Hypothalamus (tissue), 51 donors: ENCODE measurements at regions not wholly inside any gene's neighbourhood (a gene's known extent, or its start where the extent isn't known, plus 50 kb on each side); places are given as distances from the start of the nearest gene placed in this dataset.
A peak's percentile ranks its signal among the peaks of the same experiment; 100 is the strongest.

Experiments
- DNase-seq, 51 donors: peaks; one replicate each; lab custom pipeline; 2025; lab: John Stamatoyannopoulos, UW

DNA sequence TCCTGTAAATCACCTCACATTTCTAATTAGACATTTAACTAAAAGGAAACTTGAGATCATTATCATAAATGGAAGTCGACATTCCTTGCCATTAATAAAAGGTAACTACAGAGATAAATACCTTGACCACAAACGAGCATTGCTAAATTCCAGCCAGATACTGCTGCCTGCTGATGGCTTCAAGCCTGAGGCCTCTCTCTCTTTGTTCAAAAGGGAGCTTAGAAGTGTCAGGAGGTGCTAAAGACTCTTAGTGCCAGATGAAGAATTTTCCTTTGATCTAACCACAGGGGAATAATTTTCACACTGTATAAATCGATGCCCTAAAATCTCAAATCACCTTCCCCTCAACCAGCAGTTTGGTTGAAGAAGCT, 248.2 kb upstream of the PMEPA1 start:
- no peak for DNase-seq

DNA sequence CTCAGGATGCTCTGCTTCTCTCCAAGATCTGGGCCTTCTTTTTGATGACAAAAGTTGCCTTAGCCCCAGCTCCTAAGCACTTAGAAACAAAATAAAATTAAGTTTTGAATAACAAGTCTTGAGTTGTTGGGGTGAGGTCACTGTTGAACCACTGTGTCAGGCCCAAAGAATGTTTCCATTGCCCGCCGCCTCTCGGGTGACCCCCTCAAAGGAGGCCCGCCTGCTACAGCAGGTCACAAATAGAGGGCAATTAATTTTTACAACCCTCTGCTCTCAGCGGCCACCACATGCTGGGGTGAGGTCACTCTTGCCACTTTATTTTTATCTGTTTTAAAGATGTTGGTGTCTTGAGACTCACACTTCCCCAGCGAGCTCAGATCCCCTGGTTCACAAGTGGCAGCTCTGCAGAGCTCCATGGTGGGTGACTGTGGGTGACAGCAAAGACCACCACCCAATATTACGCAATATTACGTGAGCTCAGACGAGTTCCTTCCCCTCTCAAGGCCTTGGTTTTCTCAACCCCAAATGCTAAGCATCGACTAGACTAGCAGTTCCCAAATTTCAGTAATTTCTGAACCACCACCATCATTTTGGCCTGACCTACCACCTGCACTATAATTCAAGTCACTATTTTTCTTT, 247.7 kb upstream of the PMEPA1 start:
- no peak for DNase-seq

DNA sequence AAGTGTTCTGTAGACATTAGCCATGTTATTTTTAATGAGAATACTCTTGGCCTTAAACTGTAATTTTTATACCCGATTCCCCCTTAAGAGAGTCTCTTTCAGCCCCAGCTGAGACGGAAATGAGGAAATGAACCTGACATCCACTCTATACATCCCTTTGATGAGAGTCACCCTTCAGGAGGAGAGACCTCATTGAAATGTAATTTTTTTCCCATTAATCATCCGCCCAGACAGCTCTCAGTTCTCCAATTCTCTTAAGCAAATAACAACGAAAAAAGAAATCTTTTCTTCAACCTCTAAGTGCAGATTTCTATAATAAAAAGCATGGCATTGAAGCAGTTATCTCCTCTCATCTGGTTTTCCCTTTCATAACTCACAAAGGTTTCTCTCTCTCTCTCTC, 243.8 kb upstream of the PMEPA1 start:
- no peak for DNase-seq

DNA sequence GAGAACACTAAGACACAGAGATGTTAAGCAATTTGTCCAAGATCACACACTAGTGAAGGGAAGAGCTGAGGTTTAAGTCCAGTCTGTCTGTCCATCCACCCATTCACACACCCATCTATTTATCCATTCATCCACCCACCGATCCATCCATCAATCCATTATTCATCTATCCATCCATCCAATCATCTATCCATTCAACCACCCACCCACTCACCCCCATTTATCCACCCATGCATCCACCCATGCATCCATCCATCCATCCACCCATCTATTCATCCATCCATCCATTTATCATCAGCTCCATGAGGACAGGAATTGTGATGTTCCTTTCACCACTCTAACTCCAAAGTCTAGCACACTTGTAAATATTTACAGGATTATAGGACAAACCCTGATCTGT, 242.3 kb upstream of the PMEPA1 start:
- no peak for DNase-seq

DNA sequence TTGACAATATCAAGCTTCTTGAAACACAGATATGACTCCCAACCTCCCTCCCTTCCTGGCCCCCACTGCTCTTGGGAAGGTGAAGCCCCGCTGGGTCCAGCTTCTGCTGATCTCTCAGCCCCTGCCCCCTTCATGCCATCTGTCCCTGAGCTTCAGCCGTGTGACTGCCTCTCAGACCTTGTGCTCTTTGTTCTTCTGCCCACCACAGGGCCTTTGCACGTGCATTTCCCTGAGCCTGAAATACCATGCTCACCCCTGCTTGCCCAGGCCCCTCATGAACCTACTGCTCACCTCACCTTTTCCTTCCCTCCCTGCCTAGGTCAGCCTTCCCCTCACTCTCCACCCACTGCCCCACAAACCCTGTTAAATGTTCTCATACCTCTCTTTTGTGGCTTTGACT, 241.7 kb upstream of the PMEPA1 start:
- no peak for DNase-seq

DNA sequence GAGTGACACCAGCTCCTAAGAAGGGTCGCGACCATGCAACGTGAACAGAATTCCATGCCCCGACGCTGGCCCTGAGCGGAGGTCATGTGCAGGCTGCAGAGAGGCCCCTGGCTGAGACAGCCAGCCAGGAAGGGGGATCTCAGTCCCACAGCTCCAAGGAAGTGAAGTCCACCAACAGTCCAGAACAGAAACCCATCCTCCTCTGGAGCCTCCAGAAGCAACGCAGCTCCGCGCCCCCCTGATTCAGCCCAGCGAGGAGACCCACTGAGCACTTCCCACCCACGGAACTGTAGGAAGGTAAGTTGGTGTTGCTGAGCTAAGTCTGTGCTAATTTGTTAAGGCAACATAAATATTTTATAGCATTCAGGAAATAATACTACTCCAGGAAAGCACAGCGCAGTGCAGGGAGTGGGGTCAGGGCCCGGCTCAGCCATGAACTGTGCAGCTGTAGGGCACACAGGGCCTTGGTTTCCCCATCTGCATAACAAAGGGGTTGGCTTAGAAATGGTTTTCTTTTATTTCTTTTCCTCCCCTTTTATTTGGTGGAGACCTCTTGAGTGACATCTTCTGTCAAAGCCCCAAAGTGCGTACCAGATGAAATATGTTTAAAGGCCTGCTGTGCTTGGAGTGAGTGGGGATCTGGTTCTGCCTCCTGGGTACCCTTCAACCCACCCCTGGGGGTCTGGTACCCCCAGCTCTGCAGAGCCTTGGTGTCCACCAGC, 241.1 kb upstream of the PMEPA1 start:
- no peak for DNase-seq

DNA sequence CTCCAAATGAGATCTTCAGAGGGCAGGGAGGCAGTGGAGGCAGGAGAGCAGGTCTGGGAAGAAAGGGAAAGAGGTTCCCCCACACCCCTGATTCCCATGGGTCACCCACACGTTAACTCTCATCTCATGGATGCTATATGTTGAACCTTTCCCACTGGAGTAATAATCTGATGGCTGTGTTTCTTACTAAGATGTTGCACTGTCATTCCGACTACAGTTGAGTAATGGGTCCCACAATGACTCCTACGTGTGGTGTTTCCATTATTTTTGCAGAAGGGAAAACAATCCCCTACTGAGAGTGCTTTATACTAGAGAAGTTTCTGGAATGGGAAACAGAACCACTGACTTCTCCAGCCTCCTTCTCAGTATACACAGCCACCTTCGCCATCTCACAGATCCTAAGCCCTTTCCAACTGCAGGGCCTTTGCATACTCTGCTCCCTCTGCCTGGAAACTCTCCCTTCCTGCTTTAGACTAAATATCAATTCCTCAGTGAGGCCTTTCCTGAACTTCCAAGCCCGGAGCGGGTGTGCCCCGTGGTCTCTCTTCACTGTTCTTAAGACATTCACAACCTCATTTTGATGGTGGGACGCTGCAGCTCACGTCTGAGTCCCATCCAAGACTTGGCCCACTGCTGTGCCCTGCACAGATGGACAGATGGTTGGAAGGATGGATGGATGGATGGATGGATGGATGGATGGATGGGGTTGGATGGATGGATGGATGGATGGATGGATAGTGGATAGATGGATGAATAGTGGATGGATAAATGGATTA, 238.6 kb upstream of the PMEPA1 start:
- DNase-seq = no peak

DNA sequence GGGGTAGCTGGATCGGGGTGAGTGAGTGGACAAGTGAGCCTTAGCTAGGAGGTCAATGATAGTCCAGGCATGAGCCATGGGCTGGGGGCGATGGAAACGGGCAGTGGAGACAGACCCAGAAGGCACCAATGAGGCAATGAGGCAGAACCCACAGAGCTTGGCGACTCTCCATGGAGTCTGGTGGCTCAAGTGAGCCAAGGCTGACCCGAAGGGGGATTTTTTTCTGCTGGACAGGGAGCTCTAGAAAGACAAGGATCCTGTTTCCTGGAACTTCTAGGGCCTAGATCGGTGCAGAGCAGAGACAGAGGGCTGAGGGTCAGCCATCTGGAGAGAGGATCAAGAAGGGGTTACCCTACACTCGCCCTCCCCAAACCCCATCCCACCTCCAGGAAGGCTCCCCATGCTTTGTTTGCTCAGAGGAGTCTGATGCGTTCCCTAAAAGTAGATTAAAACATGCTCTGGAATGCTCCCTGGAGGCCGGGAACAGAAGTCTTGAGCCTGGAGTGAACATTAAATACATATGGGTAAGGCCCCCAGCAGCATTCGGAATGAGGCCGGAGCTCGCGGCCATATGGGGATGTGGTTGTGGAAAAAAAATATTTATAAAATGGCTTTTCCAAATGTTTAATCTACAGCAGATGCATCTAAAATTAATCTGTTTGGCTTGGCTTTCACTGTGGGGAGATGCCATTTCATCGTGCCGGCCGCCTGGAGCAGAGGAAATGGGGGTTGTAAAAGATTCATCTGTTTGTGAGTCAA, 237.8 kb upstream of the PMEPA1 start:
- peak in 1 of 51 donors; percentile 26 for DNase-seq

DNA sequence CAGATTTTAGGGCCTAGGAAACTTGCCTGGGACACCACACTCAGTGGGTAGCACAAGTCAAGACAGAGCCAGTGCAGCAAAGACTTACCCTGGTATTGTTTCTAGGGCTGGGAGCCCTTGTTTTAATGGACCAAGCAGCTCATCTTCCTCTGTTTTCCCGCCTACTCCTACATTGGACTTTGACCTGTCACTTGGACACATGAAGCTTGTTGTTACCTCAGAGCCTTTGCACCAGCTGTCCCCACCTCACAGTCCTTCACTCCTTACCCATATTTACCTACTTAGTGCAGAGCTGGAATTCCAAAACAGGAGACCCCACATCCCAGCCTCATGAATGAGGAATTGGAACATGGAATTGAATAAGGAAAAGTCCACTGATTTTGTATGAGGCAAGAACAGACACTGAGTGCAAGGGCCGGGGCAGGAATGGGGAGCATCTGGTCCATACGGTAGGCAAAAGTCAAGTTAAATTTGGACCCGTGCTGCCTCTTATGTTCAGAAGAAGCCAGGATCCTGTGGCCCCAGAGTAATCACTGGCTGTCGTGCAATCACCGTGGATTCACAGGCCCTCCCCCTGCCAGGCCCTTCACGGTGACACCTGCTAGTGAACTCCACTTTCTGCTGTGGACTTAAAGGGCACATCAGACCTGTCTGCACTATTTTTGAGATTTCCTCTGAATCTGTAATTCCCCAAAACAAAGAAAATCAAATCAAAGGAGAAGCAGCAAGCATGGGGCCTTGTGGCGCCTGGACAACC, 236.9 kb upstream of the PMEPA1 start:
- no peak for DNase-seq

DNA sequence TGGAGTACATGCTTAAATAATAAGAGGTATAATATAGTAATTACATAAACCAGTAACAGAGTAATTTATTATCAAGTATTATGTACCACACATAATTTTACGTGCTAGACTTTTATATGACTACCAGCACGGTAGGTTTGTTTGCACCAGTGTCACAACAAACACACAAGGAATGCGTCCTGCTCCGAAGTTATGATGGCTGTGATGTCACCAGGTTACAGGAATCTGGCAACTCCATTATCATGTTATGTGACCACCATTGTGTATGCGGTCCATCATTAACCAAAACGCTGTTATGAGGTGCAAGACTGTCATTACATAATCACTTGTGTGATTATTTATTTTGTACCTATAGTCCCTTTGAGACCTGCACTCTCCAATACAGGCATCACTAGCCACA, 235.2 kb upstream of the PMEPA1 start:
- DNase-seq = no peak

DNA sequence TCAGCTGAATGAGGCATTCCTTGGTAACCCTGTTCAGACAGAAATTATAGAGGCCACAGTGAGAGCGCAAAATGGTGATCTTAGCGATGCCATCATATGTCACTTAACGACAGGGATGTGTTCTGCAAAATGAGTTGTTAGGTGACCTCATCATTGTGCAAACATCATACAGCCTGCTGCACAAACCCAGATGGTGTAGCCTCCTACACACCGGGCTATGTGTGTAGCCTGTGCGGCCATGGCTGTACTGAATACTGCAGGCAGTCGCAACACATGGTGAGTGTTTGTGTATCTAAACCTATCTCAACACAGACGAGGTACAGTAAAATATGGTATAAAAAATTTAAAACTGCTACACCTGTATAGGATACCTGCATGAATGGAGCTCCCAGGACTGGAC, 234.1 kb upstream of the PMEPA1 start:
- DNase-seq = no peak

DNA sequence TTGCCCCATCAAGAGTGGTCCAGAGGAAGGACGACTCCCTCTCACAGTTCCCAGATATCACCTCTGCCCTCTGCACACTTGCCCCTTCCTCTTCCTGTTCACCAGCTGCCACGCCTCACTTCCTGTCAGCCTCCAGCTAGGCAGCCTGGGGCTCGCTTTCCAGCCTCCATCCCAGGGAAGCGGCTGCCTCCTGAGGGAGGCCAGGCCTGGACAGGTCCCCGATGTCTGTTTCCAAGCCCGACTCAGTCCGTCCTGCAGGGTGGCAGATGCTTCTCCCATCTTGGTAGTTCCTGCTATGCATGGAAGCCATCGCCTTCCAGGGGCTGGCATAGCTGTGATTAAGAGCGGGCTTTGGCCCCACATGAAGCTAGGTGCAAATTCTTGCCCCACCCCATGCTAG, 233.5 kb upstream of the PMEPA1 start:
- DNase-seq = no peak

DNA sequence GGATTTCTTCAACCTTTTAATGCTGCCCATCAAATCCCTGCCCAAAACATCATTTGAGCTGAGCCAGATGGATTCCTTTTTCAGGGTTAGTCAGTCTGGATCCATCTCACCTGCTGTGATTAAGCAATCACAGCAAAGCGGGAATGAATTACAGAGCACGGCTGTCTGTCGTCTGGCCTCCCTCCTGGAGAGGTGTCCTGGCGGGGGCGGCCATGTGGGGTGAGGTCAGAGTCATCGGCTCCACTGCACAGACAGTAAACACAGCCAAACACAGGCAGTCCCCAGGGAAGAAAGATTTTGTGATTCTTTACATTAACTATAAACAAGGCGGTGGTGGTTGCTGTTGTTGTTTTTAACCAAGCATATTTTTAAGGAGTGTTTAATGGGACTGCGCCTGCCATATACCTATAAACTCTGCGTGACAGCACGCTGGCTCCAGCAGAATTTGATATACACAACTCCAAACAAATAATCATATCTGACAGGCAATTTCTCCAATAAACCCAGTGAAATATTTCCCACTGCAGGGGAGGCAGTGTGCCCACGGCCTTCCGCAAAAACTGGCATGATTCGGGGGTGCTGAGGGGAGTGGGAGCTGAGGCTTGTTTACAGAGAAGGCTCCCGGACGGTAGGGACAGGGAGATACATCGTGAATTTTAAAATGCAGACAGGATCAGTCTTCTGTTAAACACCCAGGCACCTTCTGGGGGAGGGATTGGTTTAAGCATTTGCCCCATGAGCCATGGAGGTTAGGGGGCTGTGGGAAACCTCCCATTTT, 232.0 kb upstream of the PMEPA1 start:
- DNase-seq = no peak

DNA sequence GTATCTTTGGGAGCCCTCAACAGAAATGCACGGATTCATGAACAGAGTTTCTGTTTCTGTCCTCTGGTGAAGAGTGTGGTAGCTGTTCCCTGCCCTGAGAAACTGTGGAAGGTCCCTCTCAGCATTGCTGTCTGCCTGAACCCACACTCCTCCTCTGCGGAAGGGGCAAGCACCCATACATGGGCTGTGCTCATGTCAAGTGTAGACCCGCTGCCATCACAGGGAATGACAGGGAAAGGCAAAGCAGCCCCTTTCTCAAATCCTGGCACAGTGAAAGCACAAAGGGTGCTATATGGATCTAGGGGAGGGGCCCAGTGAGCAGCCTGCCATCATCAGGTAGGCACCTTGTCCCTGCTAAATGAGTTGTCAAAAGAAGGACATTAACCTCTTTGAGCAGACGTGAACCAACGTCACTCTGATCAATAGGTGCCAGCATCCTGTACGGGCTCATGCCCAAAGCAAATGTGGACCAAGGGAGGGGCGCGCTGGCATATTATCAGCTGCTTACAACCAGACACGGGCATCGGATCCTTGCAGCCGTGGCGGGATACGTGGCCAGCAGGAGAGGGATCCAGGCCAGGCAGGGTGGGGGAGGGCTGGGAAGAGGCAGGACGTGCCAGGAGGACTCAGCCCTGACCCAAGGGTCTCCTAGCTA, 231.2 kb upstream of the PMEPA1 start:
- no peak for DNase-seq

DNA sequence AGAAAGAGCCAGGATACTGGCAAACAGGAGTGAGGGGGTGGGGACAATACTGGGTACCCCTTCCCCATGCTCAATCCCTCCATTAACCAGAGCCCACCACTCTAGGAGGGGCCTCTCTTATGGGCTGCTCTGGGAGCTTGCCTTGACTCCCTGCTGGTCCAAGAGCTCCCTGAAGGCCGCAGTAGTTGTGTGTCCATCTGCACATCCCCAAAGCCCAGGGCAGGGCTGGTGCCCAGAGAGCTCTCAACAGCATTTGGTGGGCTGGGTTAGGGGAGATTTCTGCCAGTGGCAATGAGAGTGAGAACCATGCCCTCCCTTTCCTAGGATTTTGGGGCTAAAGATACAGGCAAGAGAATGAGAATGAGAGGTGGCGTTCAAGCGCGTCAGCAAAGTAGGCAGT, 230.6 kb upstream of the PMEPA1 start:
- DNase-seq = no peak

DNA sequence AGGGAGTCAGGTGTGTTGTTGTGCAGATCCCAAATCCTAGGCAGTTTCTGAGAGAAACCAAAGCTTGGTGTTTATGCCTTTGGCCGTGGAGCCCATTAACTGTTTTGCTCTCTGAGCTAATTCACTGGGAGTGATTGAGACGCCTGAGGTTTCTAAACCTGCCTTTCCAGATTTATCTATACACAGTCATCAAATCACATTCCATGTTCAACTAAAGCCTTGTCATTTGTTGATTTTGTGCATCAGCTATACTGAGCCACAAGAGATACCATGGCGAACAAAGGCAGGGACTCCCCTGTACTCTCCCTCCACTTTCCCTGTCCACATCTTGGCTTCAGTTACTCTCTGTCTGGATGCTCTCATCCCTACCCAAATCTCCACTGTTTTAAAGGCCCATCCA, 229.7 kb upstream of the PMEPA1 start:
- DNase-seq = no peak

DNA sequence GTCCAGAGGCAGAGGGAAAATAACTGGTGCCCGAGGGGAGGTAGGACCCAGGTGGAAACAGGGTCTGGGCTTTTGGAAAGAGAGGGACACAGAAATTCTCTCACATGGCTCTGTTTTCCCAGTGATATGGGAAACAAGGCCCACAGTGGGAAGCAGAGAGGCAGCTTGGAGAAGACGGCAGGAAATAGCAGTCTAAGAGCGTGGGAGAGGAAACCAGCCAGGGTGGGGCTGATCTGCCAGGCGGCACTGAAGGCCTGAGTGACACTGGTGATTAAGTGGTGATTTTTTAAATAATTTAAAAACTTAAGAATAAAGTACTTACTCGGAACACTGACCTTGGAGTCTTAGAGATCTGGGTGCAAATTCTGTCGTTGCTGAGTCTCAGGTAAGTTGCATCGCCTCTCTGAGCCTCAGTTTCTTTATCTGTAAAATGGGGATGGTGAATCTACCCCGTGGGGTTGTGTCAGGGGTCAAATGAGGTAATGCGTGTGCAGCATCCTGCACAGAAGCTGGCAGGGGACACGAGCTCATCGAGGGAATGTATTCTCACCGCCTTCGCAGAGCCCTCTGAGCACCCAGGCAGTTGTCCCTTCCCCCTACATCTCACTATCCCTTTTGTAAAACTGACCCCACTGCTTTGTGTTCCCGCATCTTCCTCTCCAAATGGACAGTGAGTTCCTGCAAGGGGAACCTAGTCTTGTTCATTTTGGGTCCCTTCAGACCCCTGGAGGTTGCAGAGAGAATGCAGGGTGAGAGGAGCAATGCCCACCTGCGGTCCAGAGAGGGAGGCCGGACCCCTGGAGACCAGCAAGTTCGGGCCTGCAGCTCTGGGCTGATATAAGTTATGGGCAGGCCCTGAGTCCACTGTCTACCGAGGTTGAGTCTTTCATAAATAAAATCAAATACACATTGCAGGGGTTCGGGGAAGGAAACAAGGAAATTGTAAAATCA, 228.6 kb upstream of the PMEPA1 start:
- DNase-seq = no peak
